HAP-1 (cell line): ENCODE measurements at regions not wholly inside any gene's neighbourhood (a gene's known extent, or its start where the extent isn't known, plus 50 kb on each side); places are given as distances from the start of the nearest gene placed in this dataset.
"Not testable (repeated sequence)": the region's sequence is repeated elsewhere in the genome, so short reads cannot be mapped to it uniquely, and the experiment has no call there.

ENCODE experiments used
- DNase-seq, 2 experiments: peaks; one replicate each; pipeline ENCODE4 v3.0.0-alpha.2; 2016 to 2020; ENCODE audit warnings: low spot score in 2 of 2
- H3K27me3 ChIP-seq: fragments of 250-450 bp; sonication (Bioruptor Pico); 2 replicates; pipeline ENCODE4 v1.5.1; 2020; ENCODE audit warnings: low read depth, mild to moderate bottlenecking, moderate library complexity
- H3K36me3 ChIP-seq: fragments of 250-450 bp; sonication (Bioruptor Pico); replicated peaks from 2 replicates; pipeline ENCODE4 v1.5.1; 2020; ENCODE audit warnings: mild to moderate bottlenecking
- H3K4me1 ChIP-seq: fragments of 250-450 bp; sonication (Bioruptor Pico); 2 replicates; pipeline ENCODE4 v1.5.1; 2020; ENCODE audit warnings: mild to moderate bottlenecking
- H3K4me3 ChIP-seq: fragments of 250-450 bp; sonication (Bioruptor Pico); 2 replicates; pipeline ENCODE4 v1.5.1; 2020; ENCODE audit warnings: mild to moderate bottlenecking, moderate library complexity
- H3K9me3 ChIP-seq: fragments of 250-450 bp; sonication (Bioruptor Pico); 2 replicates; pipeline ENCODE4 v1.5.1; 2020; ENCODE audit warnings: mild to moderate bottlenecking, moderate library complexity
- in situ Hi-C: fragments of 300-500 bp; cut with MboI; formaldehyde crosslinking; loops from 3 replicates; pipeline ENCODE4 v1.14.3; 2020; ENCODE audit warnings: low sequenced_read_pairs, inconsistent platforms, mixed read lengths

GRCh38 chr3:118213892-118214291, 820.8 kb downstream of the IGSF11 start:
- Histone ChIP-seq H3K36me3 (no peaks in the 10 kb centered on the region), H3K4me3 (no peak overlapping the region), H3K27me3 (no peaks in the 10 kb centered on the region), H3K9me3 (no peaks in the 10 kb centered on the region), H3K4me1 (no peaks in the 10 kb centered on the region)
- no peak for DNase-seq
- in situ Hi-C loops = no loop called here

GRCh38 chr3:118226206-118226605, 808.4 kb downstream of the IGSF11 start:
- DNase-seq = no peak
- H3K4me3 ChIP-seq = no peak overlapping the region
- no peaks in the 10 kb centered on the region for H3K36me3 ChIP-seq
- H3K27me3 ChIP-seq = no peaks in the 10 kb centered on the region
- no peaks in the 10 kb centered on the region for H3K4me1 ChIP-seq
- H3K9me3 ChIP-seq = no peaks in the 10 kb centered on the region
- in situ Hi-C loops = no loop called here

- DNase-seq = no peak
- in situ Hi-C loops = no loop called here
- no peaks in the 10 kb centered on the region for H3K36me3 ChIP-seq
- H3K4me1 ChIP-seq = no peaks in the 10 kb centered on the region
- no peaks in the 10 kb centered on the region for H3K9me3 ChIP-seq
- H3K4me3 ChIP-seq = no peak overlapping the region
- H3K27me3 ChIP-seq = no peaks in the 10 kb centered on the region
Measured at GRCh38 chr3:118227191-118227590, 807.5 kb downstream of the IGSF11 start.

GRCh38 chr3:118228151-118228550, 806.5 kb downstream of the IGSF11 start:
- no peaks in the 10 kb centered on the region for H3K9me3 ChIP-seq
- no peak for DNase-seq

GRCh38 chr3:118229196-118229595, 805.5 kb downstream of the IGSF11 start:
- H3K27me3 ChIP-seq = no peaks in the 10 kb centered on the region
- H3K4me3 ChIP-seq = no peak overlapping the region
- in situ Hi-C loops = no loop called here
- H3K9me3 ChIP-seq = no peaks in the 10 kb centered on the region
- H3K4me1 ChIP-seq = no peaks in the 10 kb centered on the region
- no peaks in the 10 kb centered on the region for H3K36me3 ChIP-seq
- no peak for DNase-seq

More at GRCh38 chr3:118228151-118228550, 806.5 kb downstream of the IGSF11 start:
- H3K27me3 ChIP-seq = no peaks in the 10 kb centered on the region
- H3K4me1 ChIP-seq = no peaks in the 10 kb centered on the region
- no peak overlapping the region for H3K4me3 ChIP-seq
- no peaks in the 10 kb centered on the region for H3K36me3 ChIP-seq
- in situ Hi-C loops = no loop called here

GRCh38 chr3:118231578-118231977, 803.1 kb downstream of the IGSF11 start:
- DNase-seq = no peak
- Histone ChIP-seq H3K36me3 (no peaks in the 10 kb centered on the region), H3K27me3 (no peaks in the 10 kb centered on the region), H3K9me3 (no peaks in the 10 kb centered on the region), H3K4me3 (no peak overlapping the region), H3K4me1 (no peaks in the 10 kb centered on the region)
- in situ Hi-C loops = no loop called here

GRCh38 chr3:118239253-118239652, 795.4 kb downstream of the IGSF11 start:
- H3K4me1 ChIP-seq = no peaks in the 10 kb centered on the region
- H3K4me3 ChIP-seq = no peak overlapping the region
- H3K36me3 ChIP-seq = no peaks in the 10 kb centered on the region
- no peaks in the 10 kb centered on the region for H3K27me3 ChIP-seq
- in situ Hi-C loops = no loop called here
- no peak for DNase-seq
- no peaks in the 10 kb centered on the region for H3K9me3 ChIP-seq

- no peak for DNase-seq
- in situ Hi-C loops = no loop called here
- Histone ChIP-seq H3K4me3 (no peak overlapping the region), H3K36me3 (no peaks in the 10 kb centered on the region), H3K4me1 (no peaks in the 10 kb centered on the region), H3K27me3 (no peaks in the 10 kb centered on the region), H3K9me3 (no peaks in the 10 kb centered on the region)
Measured at GRCh38 chr3:118244761-118245160, 789.9 kb downstream of the IGSF11 start.

- in situ Hi-C loops = no loop called here
- Histone ChIP-seq H3K27me3 (no peaks in the 10 kb centered on the region), H3K36me3 (no peaks in the 10 kb centered on the region), H3K4me3 (no peak overlapping the region), H3K9me3 (no peaks in the 10 kb centered on the region), H3K4me1 (no peaks in the 10 kb centered on the region)
- DNase-seq = no peak
Measured at GRCh38 chr3:118245312-118245711, 789.3 kb downstream of the IGSF11 start.

GRCh38 chr3:118258850-118259249, 775.8 kb downstream of the IGSF11 start:
- peaks cover 20% of the 10 kb centered on the region for H3K4me1 ChIP-seq
- H3K36me3 ChIP-seq, H3K4me3 ChIP-seq, H3K9me3 ChIP-seq, H3K27me3 ChIP-seq, in situ Hi-C loops: not testable (repeated sequence)
- peak; percentile 80 to 86 for DNase-seq

- DNase-seq = no peak
- no peaks in the 10 kb centered on the region for H3K36me3 ChIP-seq
- no peaks in the 10 kb centered on the region; the same call in 1 of the 2 replicates for H3K9me3 ChIP-seq
- H3K4me1 ChIP-seq = peaks cover 12% of the 10 kb centered on the region
- no peak overlapping the region for H3K4me3 ChIP-seq
- in situ Hi-C loops = no loop called here
- H3K27me3 ChIP-seq = no peaks in the 10 kb centered on the region
Measured at GRCh38 chr3:118262800-118263402, 771.7 kb downstream of the IGSF11 start.

GRCh38 chr3:118267588-118267987, 767.1 kb downstream of the IGSF11 start:
- H3K4me3 ChIP-seq = no peak overlapping the region
- no peak for DNase-seq
- H3K27me3 ChIP-seq = no peaks in the 10 kb centered on the region
- in situ Hi-C loops = no loop called here
- no peaks in the 10 kb centered on the region for H3K4me1 ChIP-seq
- no peaks in the 10 kb centered on the region for H3K9me3 ChIP-seq
- H3K36me3 ChIP-seq = no peaks in the 10 kb centered on the region

- no peaks in the 10 kb centered on the region for H3K36me3 ChIP-seq
- no peak overlapping the region for H3K4me3 ChIP-seq
- no peaks in the 10 kb centered on the region for H3K9me3 ChIP-seq
- H3K27me3 ChIP-seq = no peaks in the 10 kb centered on the region
- in situ Hi-C loops = no loop called here
- DNase-seq = no peak
- no peaks in the 10 kb centered on the region for H3K4me1 ChIP-seq
Measured at GRCh38 chr3:118269537-118270125, 765.0 kb downstream of the IGSF11 start.

- DNase-seq = no peak
- in situ Hi-C loops = no loop called here
- Histone ChIP-seq H3K4me3 (no peak overlapping the region), H3K9me3 (no peaks in the 10 kb centered on the region), H3K27me3 (no peaks in the 10 kb centered on the region), H3K4me1 (no peaks in the 10 kb centered on the region), H3K36me3 (no peaks in the 10 kb centered on the region)
Measured at GRCh38 chr3:118272991-118273390, 761.7 kb downstream of the IGSF11 start.

- DNase-seq = no peak
- no peak overlapping the region for H3K4me3 ChIP-seq
- in situ Hi-C loops = no loop called here
- no peaks in the 10 kb centered on the region for H3K27me3 ChIP-seq
- H3K9me3 ChIP-seq = no peaks in the 10 kb centered on the region
- no peaks in the 10 kb centered on the region for H3K36me3 ChIP-seq
- H3K4me1 ChIP-seq = no peaks in the 10 kb centered on the region
Measured at GRCh38 chr3:118277814-118278213, 756.8 kb downstream of the IGSF11 start.
